Mammary epithelial cell (primary cell): ENCODE measurements at regions not wholly inside any gene's neighbourhood (a gene's known extent, or its start where the extent isn't known, plus 50 kb on each side); places are given as distances from the start of the nearest gene placed in this dataset.

Experiments used
- EZH2 ChIP-seq: IDR thresholded peaks from 2 replicates; pipeline ENCODE4 v1.6.1; 2012; ENCODE audit warnings: low read length, inconsistent platforms, borderline replicate concordance
- TF ChIP-seq, protein P1 (sequence below), 2 donors: IDR thresholded peaks in 1 of 2; conservative IDR thresholded peaks in 1 of 2; 2 replicates each; pipeline ENCODE4 v1.5.1; 2011 to 2012; ENCODE audit warnings: inconsistent platforms in 2 of 2, low read length in 2 of 2, mild to moderate bottlenecking in 2 of 2, control low read depth in 1 of 2, low read depth in 1 of 2; ENCODE audit not compliant: insufficient read depth in 1 of 2; ENCODE audit errors: extremely low read depth in 1 of 2

DNA sequence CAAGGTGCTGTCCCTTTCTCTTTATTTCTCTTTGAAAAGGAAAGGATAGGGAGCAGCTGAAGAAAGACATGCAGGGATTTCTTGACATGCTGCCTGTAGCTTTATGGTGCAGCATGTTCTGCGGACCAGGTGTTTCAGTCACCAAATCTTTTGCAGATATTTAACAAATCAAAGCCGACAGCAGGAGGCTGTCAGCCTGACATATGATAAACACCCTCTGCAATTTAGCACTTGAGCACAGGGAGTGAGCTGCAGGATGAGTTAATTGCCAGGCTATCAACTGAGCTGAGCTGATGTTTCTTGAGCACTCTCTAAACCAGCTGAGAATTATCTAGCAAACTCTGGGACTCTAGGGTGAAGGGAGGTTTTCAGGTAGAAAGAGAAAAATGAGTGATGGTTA lies 212.8 kb upstream of the ATP10B start:
- TF ChIP-seq, protein P1, sequence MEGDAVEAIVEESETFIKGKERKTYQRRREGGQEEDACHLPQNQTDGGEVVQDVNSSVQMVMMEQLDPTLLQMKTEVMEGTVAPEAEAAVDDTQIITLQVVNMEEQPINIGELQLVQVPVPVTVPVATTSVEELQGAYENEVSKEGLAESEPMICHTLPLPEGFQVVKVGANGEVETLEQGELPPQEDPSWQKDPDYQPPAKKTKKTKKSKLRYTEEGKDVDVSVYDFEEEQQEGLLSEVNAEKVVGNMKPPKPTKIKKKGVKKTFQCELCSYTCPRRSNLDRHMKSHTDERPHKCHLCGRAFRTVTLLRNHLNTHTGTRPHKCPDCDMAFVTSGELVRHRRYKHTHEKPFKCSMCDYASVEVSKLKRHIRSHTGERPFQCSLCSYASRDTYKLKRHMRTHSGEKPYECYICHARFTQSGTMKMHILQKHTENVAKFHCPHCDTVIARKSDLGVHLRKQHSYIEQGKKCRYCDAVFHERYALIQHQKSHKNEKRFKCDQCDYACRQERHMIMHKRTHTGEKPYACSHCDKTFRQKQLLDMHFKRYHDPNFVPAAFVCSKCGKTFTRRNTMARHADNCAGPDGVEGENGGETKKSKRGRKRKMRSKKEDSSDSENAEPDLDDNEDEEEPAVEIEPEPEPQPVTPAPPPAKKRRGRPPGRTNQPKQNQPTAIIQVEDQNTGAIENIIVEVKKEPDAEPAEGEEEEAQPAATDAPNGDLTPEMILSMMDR (conservative IDR thresholded peaks at IDR 0.05 in 1 of 2, IDR thresholded peaks at IDR 0.05 in 1 of 2; ENCODE audit: extremely low read depth in 1 of 2, insufficient read depth in 1 of 2, low read depth in 1 of 2, low read length in 2 of 2) = no peak
- TF ChIP-seq EZH2 = no peak
